Activated CD8-positive, alpha-beta T cell treated with anti-CD3 and anti-CD28 coated beads for 36 hours (primary cell): ENCODE measurements at regions not wholly inside any gene's neighbourhood (a gene's known extent, or its start where the extent isn't known, plus 50 kb on each side); places are given as distances from the start of the nearest gene placed in this dataset.

Experiments used
- ATAC-seq: fragments of 200-7000 bp; cut with Tn5 transposase; one replicate; pipeline ENCODE4 v1.10.0; 2021; ENCODE audit warnings: mild to moderate bottlenecking, moderate library complexity
- CTCF ChIA-PET: fragments of 350-600 bp; sonication (Branson Sonifier 250); formaldehyde crosslinking; loops from one replicate; lab custom pipeline; 2021; ENCODE audit warnings: antibody characterized with exemption; lab: Charles Lee
- POLR2A ChIA-PET: fragments of 350-600 bp; sonication (Branson Sonifier 250); formaldehyde crosslinking; loops from one replicate; lab custom pipeline; 2021; ENCODE audit warnings: antibody characterized with exemption; lab: Charles Lee
- DNase-seq: peaks from one replicate; pipeline ENCODE4 v3.0.0-alpha.2; 2020
- H3K27ac Mint-ChIP-seq: one replicate; pipeline ENCODE4 v1.8.0; 2021; ENCODE audit warnings: mild to moderate bottlenecking, mixed read lengths
- H3K27me3 Mint-ChIP-seq: one replicate; pipeline ENCODE4 v1.8.0; 2021; ENCODE audit warnings: mixed read lengths
- H3K36me3 Mint-ChIP-seq: one replicate; pipeline ENCODE4 v1.8.0; 2021; ENCODE audit warnings: low read depth, mixed read lengths
- H3K4me1 Mint-ChIP-seq: one replicate; pipeline ENCODE4 v1.8.0; 2021; ENCODE audit warnings: low read depth, mixed read lengths
- H3K4me3 Mint-ChIP-seq: one replicate; pipeline ENCODE4 v1.8.0; 2021; ENCODE audit warnings: mild to moderate bottlenecking, moderate library complexity, mixed read lengths
- H3K9me3 Mint-ChIP-seq: one replicate; pipeline ENCODE4 v1.8.0; 2021; ENCODE audit warnings: mixed read lengths
- CTCF ChIP-seq: fragments of 200-600 bp; IDR thresholded peaks from one replicate; pipeline ENCODE4 v1.8.0; 2022; ENCODE audit warnings: antibody characterized with exemption, mild to moderate bottlenecking
- intact Hi-C: fragments of 100-400 bp; cut with micrococcal nuclease; formaldehyde crosslinking; loops from one replicate; pipeline ENCODE4 v1.10.0; 2022

- TF ChIP-seq CTCF: no peak
- DNase-seq: no peak
- intact Hi-C loops: no loop called here
- Mint-ChIP-seq H3K27me3 (no peaks in the 10 kb centered on the region), H3K27ac (no peak overlapping the region), H3K9me3 (peaks cover 1% of the 10 kb centered on the region), H3K4me1 (no peaks in the 10 kb centered on the region), H3K4me3 (no peak overlapping the region), H3K36me3 (no peaks in the 10 kb centered on the region)
- CTCF ChIA-PET: interaction anchor here (0.6 kb wide), 1 partner anchor 704 kb away, joined by 3 read pairs; no protein-coding TSS in a partner anchor
- ATAC-seq: no peak
- POLR2A ChIA-PET: no interaction called here
Measured at GRCh38 chr4:35562861-35563260, 681.5 kb downstream of the ARAP2 start.

- Mint-ChIP-seq H3K36me3 (no peaks in the 10 kb centered on the region), H3K4me1 (no peaks in the 10 kb centered on the region), H3K9me3 (no peaks in the 10 kb centered on the region), H3K27me3 (no peaks in the 10 kb centered on the region), H3K27ac (no peak overlapping the region), H3K4me3 (no peak overlapping the region)
- ATAC-seq (no peak), DNase-seq (no peak)
- intact Hi-C loops: no loop called here
- no peak for TF ChIP-seq CTCF
- POLR2A ChIA-PET: no interaction called here
- CTCF ChIA-PET: no interaction called here
Measured at GRCh38 chr4:35565640-35566039, 678.7 kb downstream of the ARAP2 start.

GRCh38 chr4:35591035-35591434 is 653.3 kb downstream of the ARAP2 start:
- Mint-ChIP-seq H3K27me3 (no peaks in the 10 kb centered on the region), H3K4me3 (no peak overlapping the region), H3K4me1 (no peaks in the 10 kb centered on the region), H3K9me3 (no peaks in the 10 kb centered on the region), H3K36me3 (no peaks in the 10 kb centered on the region), H3K27ac (no peak overlapping the region)
- no peak for TF ChIP-seq CTCF
- no peak for ATAC-seq
- ChIA-PET POLR2A (no interaction called here), CTCF (no interaction called here)
- intact Hi-C loops: no loop called here
- no peak for DNase-seq

- H3K4me3 Mint-ChIP-seq: no peak overlapping the region
- DNase-seq (no peak), ATAC-seq (no peak)
- intact Hi-C loops: no loop called here
- no peak for TF ChIP-seq CTCF
- CTCF ChIA-PET: no interaction called here
- H3K27me3 Mint-ChIP-seq: no peaks in the 10 kb centered on the region
- no peaks in the 10 kb centered on the region for H3K9me3 Mint-ChIP-seq
- POLR2A ChIA-PET: no interaction called here
- no peaks in the 10 kb centered on the region for H3K36me3 Mint-ChIP-seq
- no peaks in the 10 kb centered on the region for H3K4me1 Mint-ChIP-seq
- H3K27ac Mint-ChIP-seq: no peak overlapping the region
Measured at GRCh38 chr4:35604252-35604651, 640.1 kb downstream of the ARAP2 start.

GRCh38 chr4:35604724-35605123 is 639.6 kb downstream of the ARAP2 start:
- H3K4me1 Mint-ChIP-seq: no peaks in the 10 kb centered on the region
- no peaks in the 10 kb centered on the region for H3K36me3 Mint-ChIP-seq
- no peaks in the 10 kb centered on the region for H3K9me3 Mint-ChIP-seq
- H3K27me3 Mint-ChIP-seq: no peaks in the 10 kb centered on the region
- no peak overlapping the region for H3K27ac Mint-ChIP-seq
- intact Hi-C loops: no loop called here
- CTCF ChIA-PET: no interaction called here
- DNase-seq: no peak
- POLR2A ChIA-PET: no interaction called here
- TF ChIP-seq CTCF: no peak
- no peak overlapping the region for H3K4me3 Mint-ChIP-seq
- no peak for ATAC-seq
